HAP-1 (cell line): ENCODE measurements at regions not wholly inside any gene's neighbourhood (a gene's known extent, or its start where the extent isn't known, plus 50 kb on each side); places are given as distances from the start of the nearest gene placed in this dataset.
"Not testable (repeated sequence)": the region's sequence is repeated elsewhere in the genome, so short reads cannot be mapped to it uniquely, and the experiment has no call there.

ENCODE experiments used
- DNase-seq, 2 experiments: peaks; one replicate each; pipeline ENCODE4 v3.0.0-alpha.2; 2016 to 2020; ENCODE audit warnings: low spot score in 2 of 2
- H3K27me3 ChIP-seq: fragments of 250-450 bp; sonication (Bioruptor Pico); 2 replicates; pipeline ENCODE4 v1.5.1; 2020; ENCODE audit warnings: low read depth, mild to moderate bottlenecking, moderate library complexity
- H3K36me3 ChIP-seq: fragments of 250-450 bp; sonication (Bioruptor Pico); replicated peaks from 2 replicates; pipeline ENCODE4 v1.5.1; 2020; ENCODE audit warnings: mild to moderate bottlenecking
- H3K4me1 ChIP-seq: fragments of 250-450 bp; sonication (Bioruptor Pico); 2 replicates; pipeline ENCODE4 v1.5.1; 2020; ENCODE audit warnings: mild to moderate bottlenecking
- H3K4me3 ChIP-seq: fragments of 250-450 bp; sonication (Bioruptor Pico); 2 replicates; pipeline ENCODE4 v1.5.1; 2020; ENCODE audit warnings: mild to moderate bottlenecking, moderate library complexity
- H3K9me3 ChIP-seq: fragments of 250-450 bp; sonication (Bioruptor Pico); 2 replicates; pipeline ENCODE4 v1.5.1; 2020; ENCODE audit warnings: mild to moderate bottlenecking, moderate library complexity
- in situ Hi-C: fragments of 300-500 bp; cut with MboI; formaldehyde crosslinking; loops from 3 replicates; pipeline ENCODE4 v1.14.3; 2020; ENCODE audit warnings: low sequenced_read_pairs, inconsistent platforms, mixed read lengths

GRCh38 chr10:43922335-43923280 lies 273.9 kb upstream of the ZNF32 start:
- no peak overlapping the region for H3K4me3 ChIP-seq
- DNase-seq, result no peak

GRCh38 chr10:43921881-43922280 lies 273.2 kb upstream of the ZNF32 start:
- DNase-seq, result no peak
- H3K36me3 ChIP-seq, result no peaks in the 10 kb centered on the region
- no peaks in the 10 kb centered on the region for H3K27me3 ChIP-seq
- H3K9me3 ChIP-seq, result no peaks in the 10 kb centered on the region
- no peak overlapping the region for H3K4me3 ChIP-seq
- no peaks in the 10 kb centered on the region for H3K4me1 ChIP-seq
- in situ Hi-C loops, result no loop called here

More at GRCh38 chr10:43922335-43923280, 273.9 kb upstream of the ZNF32 start:
- Histone ChIP-seq H3K27me3 (no peaks in the 10 kb centered on the region), H3K4me1 (no peaks in the 10 kb centered on the region), H3K36me3 (no peaks in the 10 kb centered on the region), H3K9me3 (no peaks in the 10 kb centered on the region)
- in situ Hi-C loops, result no loop called here

- no peak for DNase-seq
- H3K27me3 ChIP-seq, result no peaks in the 10 kb centered on the region
- in situ Hi-C loops, result no loop called here
- no peak overlapping the region for H3K4me3 ChIP-seq
- no peaks in the 10 kb centered on the region for H3K9me3 ChIP-seq
- H3K36me3 ChIP-seq, result no peaks in the 10 kb centered on the region
- no peaks in the 10 kb centered on the region for H3K4me1 ChIP-seq
These were observed 272.8 kb upstream of the ZNF32 start for GRCh38 chr10:43921478-43921877.

- H3K9me3 ChIP-seq, H3K4me1 ChIP-seq, H3K4me3 ChIP-seq, H3K36me3 ChIP-seq, in situ Hi-C loops, H3K27me3 ChIP-seq, DNase-seq: not testable (repeated sequence)
These were observed 271.6 kb upstream of the ZNF32 start for GRCh38 chr10:43920236-43920758.

- DNase-seq, result no peak
- no peaks in the 10 kb centered on the region for H3K9me3 ChIP-seq
- no peak overlapping the region for H3K4me3 ChIP-seq
- in situ Hi-C loops, result no loop called here
- no peaks in the 10 kb centered on the region for H3K4me1 ChIP-seq
- no peaks in the 10 kb centered on the region for H3K36me3 ChIP-seq
- no peaks in the 10 kb centered on the region for H3K27me3 ChIP-seq
These were observed 265.1 kb upstream of the ZNF32 start for GRCh38 chr10:43913676-43914235.

- DNase-seq, result no peak
- Histone ChIP-seq H3K27me3 (no peaks in the 10 kb centered on the region), H3K4me3 (no peak overlapping the region), H3K4me1 (no peaks in the 10 kb centered on the region), H3K9me3 (no peaks in the 10 kb centered on the region), H3K36me3 (no peaks in the 10 kb centered on the region)
- in situ Hi-C loops, result no loop called here
These were observed 263.8 kb upstream of the ZNF32 start for GRCh38 chr10:43912469-43912868.

- in situ Hi-C loops, result no loop called here
- Histone ChIP-seq H3K4me1 (no peaks in the 10 kb centered on the region), H3K27me3 (no peaks in the 10 kb centered on the region), H3K4me3 (no peak overlapping the region), H3K36me3 (no peaks in the 10 kb centered on the region), H3K9me3 (no peaks in the 10 kb centered on the region)
- no peak for DNase-seq
These were observed 257.8 kb upstream of the ZNF32 start for GRCh38 chr10:43906490-43906889.

- H3K4me1 ChIP-seq, result no peaks in the 10 kb centered on the region
- H3K9me3 ChIP-seq, result no peaks in the 10 kb centered on the region
- in situ Hi-C loops, result no loop called here
- no peaks in the 10 kb centered on the region for H3K36me3 ChIP-seq
- H3K27me3 ChIP-seq, result no peaks in the 10 kb centered on the region
- no peak overlapping the region for H3K4me3 ChIP-seq
- no peak for DNase-seq
These were observed 257.0 kb upstream of the ZNF32 start for GRCh38 chr10:43905512-43906236.

- no peaks in the 10 kb centered on the region for H3K36me3 ChIP-seq
- in situ Hi-C loops, result no loop called here
- no peak for DNase-seq
- H3K27me3 ChIP-seq, result no peaks in the 10 kb centered on the region
- no peaks in the 10 kb centered on the region for H3K4me1 ChIP-seq
- no peak overlapping the region for H3K4me3 ChIP-seq
- H3K9me3 ChIP-seq, result no peaks in the 10 kb centered on the region
These were observed 256.2 kb upstream of the ZNF32 start for GRCh38 chr10:43904844-43905243.

- no peaks in the 10 kb centered on the region for H3K36me3 ChIP-seq
- DNase-seq, result no peak
These were observed 255.6 kb upstream of the ZNF32 start for GRCh38 chr10:43904301-43904700.

GRCh38 chr10:43903451-43903850 lies 254.8 kb upstream of the ZNF32 start:
- no peaks in the 10 kb centered on the region for H3K27me3 ChIP-seq
- in situ Hi-C loops, result no loop called here

More at GRCh38 chr10:43904301-43904700, 255.6 kb upstream of the ZNF32 start:
- Histone ChIP-seq H3K4me1 (no peaks in the 10 kb centered on the region), H3K9me3 (no peaks in the 10 kb centered on the region), H3K4me3 (no peak overlapping the region), H3K27me3 (no peaks in the 10 kb centered on the region)
- in situ Hi-C loops, result no loop called here

GRCh38 chr10:43902842-43903241 lies 254.2 kb upstream of the ZNF32 start:
- no peak for DNase-seq
- Histone ChIP-seq H3K9me3 (no peaks in the 10 kb centered on the region), H3K4me1 (no peaks in the 10 kb centered on the region), H3K27me3 (no peaks in the 10 kb centered on the region), H3K4me3 (no peak overlapping the region), H3K36me3 (no peaks in the 10 kb centered on the region)
- in situ Hi-C loops, result no loop called here

More at GRCh38 chr10:43903451-43903850, 254.8 kb upstream of the ZNF32 start:
- no peaks in the 10 kb centered on the region for H3K4me1 ChIP-seq
- no peak overlapping the region for H3K4me3 ChIP-seq
- no peaks in the 10 kb centered on the region for H3K9me3 ChIP-seq
- DNase-seq, result no peak
- H3K36me3 ChIP-seq, result no peaks in the 10 kb centered on the region

GRCh38 chr10:43901744-43902504 lies 253.2 kb upstream of the ZNF32 start:
- H3K4me3 ChIP-seq, result no peak overlapping the region
- no peaks in the 10 kb centered on the region for H3K9me3 ChIP-seq
- in situ Hi-C loops, result no loop called here
- no peaks in the 10 kb centered on the region for H3K27me3 ChIP-seq
- no peaks in the 10 kb centered on the region for H3K4me1 ChIP-seq
- no peak for DNase-seq
- H3K36me3 ChIP-seq, result no peaks in the 10 kb centered on the region
